HG02884 (cell line): ENCODE measurements at regions not wholly inside any gene's neighbourhood (a gene's known extent, or its start where the extent isn't known, plus 50 kb on each side); places are given as distances from the start of the nearest gene placed in this dataset.

Source experiments
- ATAC-seq: cut with Tn5 transposase; IDR thresholded peaks from one replicate; pipeline ENCODE4 v1.9.1; 2021; ENCODE audit warnings: mild to moderate bottlenecking, moderate library complexity; ENCODE audit not compliant: unreplicated experiment

DNA sequence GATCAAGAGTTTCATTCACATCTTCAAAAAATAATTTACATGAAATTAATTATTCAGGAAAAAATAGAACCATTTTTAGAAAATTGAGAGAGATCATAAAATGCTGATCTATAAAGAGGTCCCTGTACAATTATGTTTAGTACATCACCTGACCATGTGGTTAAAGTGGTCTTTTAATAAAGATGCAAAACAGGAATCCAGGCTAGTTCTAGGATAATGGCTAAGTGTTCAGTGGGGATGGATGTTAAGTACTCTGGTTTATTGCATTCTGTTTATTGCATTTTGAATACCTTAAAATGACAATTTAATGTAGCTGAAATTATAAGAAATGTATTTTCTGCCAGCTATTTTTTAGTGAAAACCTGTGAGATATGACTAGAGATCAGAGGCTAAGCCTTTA lies 72.0 kb upstream of the SMC2 start:
- ATAC-seq: no peak

- ATAC-seq: no peak
Measured at GRCh38 chr9:104025104-104025503, 69.0 kb upstream of the SMC2 start.

DNA sequence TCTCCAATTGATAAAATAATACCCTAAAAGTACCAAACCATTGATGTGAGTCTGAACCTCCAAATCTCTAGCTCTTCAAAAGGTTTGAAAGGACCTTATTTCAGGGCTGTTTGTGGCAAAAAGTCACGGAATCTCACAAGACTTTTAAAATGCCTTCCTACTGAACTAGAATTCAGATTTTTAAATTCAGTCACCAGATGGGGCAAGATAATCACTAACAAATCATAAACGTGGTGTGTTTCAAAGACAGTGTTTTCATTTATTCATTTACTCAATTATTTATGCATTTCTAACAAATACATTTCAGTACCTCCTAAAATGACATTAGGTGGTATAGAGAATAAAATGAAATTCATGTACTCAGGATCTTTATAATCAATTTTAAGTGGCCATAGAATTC lies 68.2 kb upstream of the SMC2 start:
- ATAC-seq: no peak

DNA sequence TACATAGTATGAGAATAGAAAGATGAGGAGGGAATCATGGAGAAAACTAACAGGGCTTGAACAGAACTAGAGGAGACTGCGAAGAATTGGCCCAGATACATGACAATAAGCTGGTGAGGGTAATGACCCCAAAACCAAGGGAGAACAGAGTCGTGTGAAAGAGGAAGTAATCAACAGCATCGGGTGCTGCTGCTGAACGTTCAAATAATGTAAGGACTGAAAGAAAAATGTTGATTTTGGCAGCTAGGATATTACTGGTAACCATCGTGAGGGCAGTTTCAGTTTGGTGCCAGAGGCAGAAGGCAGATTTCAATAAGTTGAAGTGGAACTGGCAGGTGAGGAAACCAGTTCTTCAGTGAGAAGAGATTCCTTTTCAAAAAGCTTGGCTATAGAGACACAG lies 66.8 kb upstream of the SMC2 start:
- peak; percentile 68 for ATAC-seq

DNA sequence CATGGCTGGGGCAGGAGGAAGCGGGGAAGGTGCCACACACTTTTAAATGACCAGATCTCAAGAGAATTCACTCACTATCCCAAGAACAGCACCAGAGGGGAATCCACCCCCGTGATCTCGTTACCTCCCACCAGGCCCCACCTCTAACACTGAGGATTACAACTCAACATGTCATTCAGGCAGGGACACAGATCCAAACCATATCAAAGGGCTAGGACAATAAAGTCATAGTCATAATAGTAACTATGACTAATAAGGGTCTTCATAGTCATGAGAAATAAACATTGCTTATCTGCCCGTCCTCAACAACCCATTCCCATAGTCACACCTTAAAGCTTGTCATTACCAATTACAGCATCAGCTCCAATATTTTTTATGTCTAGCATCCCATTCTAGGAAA lies 65.3 kb upstream of the SMC2 start:
- peak; percentile 60 for ATAC-seq
